Trophoblast cell (in vitro differentiated cells and primary cell): ENCODE measurements at regions not wholly inside any gene's neighbourhood (a gene's known extent, or its start where the extent isn't known, plus 50 kb on each side); places are given as distances from the start of the nearest gene placed in this dataset.

Experiments used
- DNase-seq, 2 donors: peaks; one replicate each; pipeline ENCODE4 v3.0.0-alpha.2; 2016
- H2AFZ ChIP-seq: 2 replicates; pipeline ENCODE4 v1.6.1; 2013; ENCODE audit warnings: low read length, moderate library complexity, mild to moderate bottlenecking; ENCODE audit not compliant: insufficient read depth, poor library complexity
- H2AK5ac ChIP-seq: 2 replicates; pipeline ENCODE4 v1.6.1; 2013; ENCODE audit warnings: mild to moderate bottlenecking, low read length
- H2BK120ac ChIP-seq: 2 replicates; pipeline ENCODE4 v1.6.1; 2013; ENCODE audit warnings: low read length, mild to moderate bottlenecking, moderate library complexity; ENCODE audit not compliant: insufficient read depth, poor library complexity
- H2BK12ac ChIP-seq: 2 replicates; pipeline ENCODE4 v1.6.1; 2013; ENCODE audit warnings: mild to moderate bottlenecking, low read length, moderate library complexity
- H2BK5ac ChIP-seq: 2 replicates; pipeline ENCODE4 v1.6.1; 2013; ENCODE audit warnings: low read length, low read depth, moderate library complexity, mild to moderate bottlenecking; ENCODE audit not compliant: poor library complexity
- H3K14ac ChIP-seq: 2 replicates; pipeline ENCODE4 v1.6.1; 2013; ENCODE audit warnings: mild to moderate bottlenecking, low read length
- H3K18ac ChIP-seq: 2 replicates; pipeline ENCODE4 v1.6.1; 2013; ENCODE audit warnings: mild to moderate bottlenecking, low read length
- H3K23ac ChIP-seq: 2 replicates; pipeline ENCODE4 v1.6.1; 2013; ENCODE audit warnings: low read length
- H3K27ac ChIP-seq: 2 replicates; pipeline ENCODE4 v1.5.1; 2013; ENCODE audit warnings: low read depth, mild to moderate bottlenecking, inconsistent platforms, low read length, moderate library complexity
- H3K27me3 ChIP-seq: 2 replicates; pipeline ENCODE4 v1.6.1; 2013; ENCODE audit warnings: inconsistent platforms, mild to moderate bottlenecking, low read length, moderate library complexity; ENCODE audit not compliant: insufficient read depth
- H3K36me3 ChIP-seq, 2 experiments: 1 replicate in 1 of 2; 2 replicates in 1 of 2; pipeline ENCODE4 v1.6.1; 2013; ENCODE audit warnings: low read length in 2 of 2, mild to moderate bottlenecking in 2 of 2, moderate library complexity in 1 of 2; ENCODE audit not compliant: insufficient read depth in 2 of 2, control insufficient read depth in 1 of 2
- H3K4ac ChIP-seq: 2 replicates; pipeline ENCODE4 v1.6.1; 2013; ENCODE audit warnings: low read depth, mild to moderate bottlenecking, low read length, moderate library complexity
- H3K4me1 ChIP-seq, 2 experiments: 1 replicate in 1 of 2; 2 replicates in 1 of 2; pipeline ENCODE4 v1.6.1; 2013; ENCODE audit warnings: low read length in 2 of 2, mild to moderate bottlenecking in 2 of 2, moderate library complexity in 1 of 2; ENCODE audit not compliant: insufficient read depth in 2 of 2, control insufficient read depth in 1 of 2
- H3K4me2 ChIP-seq: 2 replicates; pipeline ENCODE4 v1.6.1; 2013; ENCODE audit warnings: inconsistent platforms, mild to moderate bottlenecking, low read length, moderate library complexity
- H3K4me3 ChIP-seq: 2 replicates; pipeline ENCODE4 v1.5.1; 2013; ENCODE audit warnings: mild to moderate bottlenecking, low read depth, low read length, inconsistent platforms
- H3K79me1 ChIP-seq: one replicate; pipeline ENCODE4 v1.6.1; 2013; ENCODE audit warnings: low read length
- H3K79me2 ChIP-seq: 2 replicates; pipeline ENCODE4 v1.6.1; 2013; ENCODE audit warnings: low read length, mild to moderate bottlenecking; ENCODE audit not compliant: control insufficient read depth, insufficient read depth, poor library complexity
- H3K9ac ChIP-seq: 2 replicates; pipeline ENCODE4 v1.6.1; 2013; ENCODE audit warnings: mild to moderate bottlenecking, low read length
- H3K9me3 ChIP-seq: 2 replicates; pipeline ENCODE4 v1.6.1; 2013; ENCODE audit warnings: low read depth, mild to moderate bottlenecking, control low read depth, inconsistent platforms, low read length; ENCODE audit not compliant: insufficient read depth
- H4K12ac ChIP-seq: 2 replicates; pipeline ENCODE4 v1.6.1; 2013; ENCODE audit warnings: low read depth, mild to moderate bottlenecking, low read length, moderate library complexity
- H4K8ac ChIP-seq: 2 replicates; pipeline ENCODE4 v1.6.1; 2013; ENCODE audit warnings: low read depth, mild to moderate bottlenecking, low read length, moderate library complexity
- H4K91ac ChIP-seq: one replicate; pipeline ENCODE4 v1.6.1; 2013; ENCODE audit warnings: low read depth, mild to moderate bottlenecking, low read length, moderate library complexity
- WGBS: extraction: QIAGEN DNeasy Blood & Tissue Kit; methylation state at CpG from one replicate; pipeline ENCODE4 v1.1.7; 2013; ENCODE audit warnings: missing lambda C conversion rate; ENCODE audit not compliant: insufficient read length, insufficient coverage; ENCODE audit errors: extremely low coverage; 5-methylcytosine and 5-hydroxymethylcytosine counted together

GRCh38 chr2:230657462-230657861 is 55.2 kb upstream of the CAB39 start:
- H4K8ac ChIP-seq = no peak overlapping the region
- H3K27me3 ChIP-seq = no peaks in the 10 kb centered on the region
- no peak overlapping the region for H2AK5ac ChIP-seq
- H3K27ac ChIP-seq = no peak overlapping the region
- H3K23ac ChIP-seq = no peak overlapping the region
- whole genome bisulfite sequencing = no CpG with 5 or more reads among the region's 12 CpGs
- H3K4me2 ChIP-seq = no peak overlapping the region
- H2BK12ac ChIP-seq = no peak overlapping the region
- no peak for DNase-seq
- H2BK120ac ChIP-seq = no peak overlapping the region
- H2AFZ ChIP-seq = no peak overlapping the region
- peaks cover 11 to 19% of the 10 kb centered on the region in 2 experiments for H3K4me1 ChIP-seq
- H3K4ac ChIP-seq = no peak overlapping the region
- H3K9ac ChIP-seq = no peak overlapping the region
- no peak overlapping the region for H2BK5ac ChIP-seq
- no peak overlapping the region for H4K91ac ChIP-seq
- H3K36me3 ChIP-seq = no peaks in the 10 kb centered on the region
- H3K9me3 ChIP-seq = no peaks in the 10 kb centered on the region
- no peak overlapping the region for H3K18ac ChIP-seq
- no peaks in the 10 kb centered on the region for H3K79me2 ChIP-seq
- no peak overlapping the region for H4K12ac ChIP-seq
- H3K4me3 ChIP-seq = no peak overlapping the region
- H3K79me1 ChIP-seq = peaks cover 2% of the 10 kb centered on the region
- no peak overlapping the region for H3K14ac ChIP-seq

GRCh38 chr2:230657906-230658305 is 54.7 kb upstream of the CAB39 start:
- H3K27ac ChIP-seq = no peak overlapping the region
- peak overlapping the region; percentile 28 for H2BK12ac ChIP-seq
- H3K14ac ChIP-seq = no peak overlapping the region
- no peak overlapping the region for H4K91ac ChIP-seq
- no peak overlapping the region for H3K4me3 ChIP-seq
- no peak overlapping the region for H2BK5ac ChIP-seq
- H3K18ac ChIP-seq = no peak overlapping the region
- H2AK5ac ChIP-seq = no peak overlapping the region
- H3K9me3 ChIP-seq = no peaks in the 10 kb centered on the region
- H2AFZ ChIP-seq = no peak overlapping the region
- H3K79me2 ChIP-seq = no peaks in the 10 kb centered on the region
- no peak overlapping the region for H3K4me2 ChIP-seq
- H3K27me3 ChIP-seq = no peaks in the 10 kb centered on the region
- H2BK120ac ChIP-seq = no peak overlapping the region
- no CpG with 5 or more reads among the region's 10 CpGs for WGBS
- H3K9ac ChIP-seq = no peak overlapping the region
- no peaks in the 10 kb centered on the region for H3K36me3 ChIP-seq
- no peak overlapping the region for H4K12ac ChIP-seq
- H3K4ac ChIP-seq = no peak overlapping the region
- H3K79me1 ChIP-seq = peaks cover 2% of the 10 kb centered on the region
- H4K8ac ChIP-seq = no peak overlapping the region
- no peak for DNase-seq
- H3K4me1 ChIP-seq = peaks cover 11 to 19% of the 10 kb centered on the region in 2 experiments
- H3K23ac ChIP-seq = no peak overlapping the region

- H3K4ac ChIP-seq = no peak overlapping the region
- H2BK5ac ChIP-seq = no peak overlapping the region
- no peak overlapping the region for H2BK120ac ChIP-seq
- H3K23ac ChIP-seq = no peak overlapping the region
- H3K27ac ChIP-seq = no peak overlapping the region
- no peak overlapping the region for H4K91ac ChIP-seq
- H2BK12ac ChIP-seq = peak overlapping the region; percentile 30
- no peak overlapping the region for H3K4me2 ChIP-seq
- H2AFZ ChIP-seq = no peak overlapping the region
- no CpG with 5 or more reads among the region's 1 CpG for WGBS
- no peak overlapping the region for H3K14ac ChIP-seq
- DNase-seq = no peak
- H3K79me1 ChIP-seq = peaks cover 2% of the 10 kb centered on the region
- no peaks in the 10 kb centered on the region for H3K79me2 ChIP-seq
- H4K8ac ChIP-seq = no peak overlapping the region
- H3K18ac ChIP-seq = no peak overlapping the region
- H4K12ac ChIP-seq = no peak overlapping the region
- H3K36me3 ChIP-seq = no peaks in the 10 kb centered on the region
- H3K4me3 ChIP-seq = no peak overlapping the region
- no peaks in the 10 kb centered on the region for H3K27me3 ChIP-seq
- H3K4me1 ChIP-seq = peaks cover 11 to 19% of the 10 kb centered on the region in 2 experiments
- no peaks in the 10 kb centered on the region for H3K9me3 ChIP-seq
- H2AK5ac ChIP-seq = no peak overlapping the region
- no peak overlapping the region for H3K9ac ChIP-seq
Measured at GRCh38 chr2:230658577-230658876, 54.1 kb upstream of the CAB39 start.

GRCh38 chr2:230658877-230659652 is 53.6 kb upstream of the CAB39 start:
- Histone ChIP-seq H3K4me1 (peaks cover 10 to 17% of the 10 kb centered on the region in 2 experiments), H3K27ac (no peak overlapping the region), H2BK5ac (no peak overlapping the region), H4K91ac (no peak overlapping the region), H3K9ac (no peak overlapping the region), H3K9me3 (no peaks in the 10 kb centered on the region), H3K23ac (no peak overlapping the region), H2AFZ (no peak overlapping the region), H3K36me3 (no peaks in the 10 kb centered on the region), H3K4me3 (peak overlapping the region; percentile 26), H2BK120ac (no peak overlapping the region), H3K79me1 (peaks cover 2% of the 10 kb centered on the region), H2AK5ac (peak overlapping the region; percentile 64), H3K27me3 (no peaks in the 10 kb centered on the region), H4K8ac (no peak overlapping the region), H3K4ac (no peak overlapping the region), H3K14ac (no peak overlapping the region), H3K79me2 (no peaks in the 10 kb centered on the region), H3K4me2 (no peak overlapping the region), H2BK12ac (peak overlapping the region; percentile 30), H4K12ac (no peak overlapping the region), H3K18ac (no peak overlapping the region)
- no CpG with 5 or more reads among the region's 11 CpGs for WGBS
- DNase-seq = no peak
